Renal pelvis (tissue), 1 donor: ENCODE measurements at regions not wholly inside any gene's neighbourhood (a gene's known extent, or its start where the extent isn't known, plus 50 kb on each side); places are given as distances from the start of the nearest gene placed in this dataset.

ENCODE experiments used
- DNase-seq: peaks from one replicate; pipeline ENCODE4 v3.0.0-alpha.2; 2013

GRCh38 chr4:138085736-138086305 lies 156.3 kb downstream of the SLC7A11 start:
- DNase-seq: no peak

GRCh38 chr4:138078751-138079520 lies 163.2 kb downstream of the SLC7A11 start:
- DNase-seq: no peak

- DNase-seq: no peak
These were observed 163.9 kb downstream of the SLC7A11 start for GRCh38 chr4:138078253-138078652.

GRCh38 chr4:138076561-138076960 lies 165.6 kb downstream of the SLC7A11 start:
- DNase-seq: no peak

GRCh38 chr4:138070816-138071215 lies 171.3 kb downstream of the SLC7A11 start:
- no peak for DNase-seq

- no peak for DNase-seq
These were observed 178.6 kb downstream of the SLC7A11 start for GRCh38 chr4:138063581-138063980.

DNA sequence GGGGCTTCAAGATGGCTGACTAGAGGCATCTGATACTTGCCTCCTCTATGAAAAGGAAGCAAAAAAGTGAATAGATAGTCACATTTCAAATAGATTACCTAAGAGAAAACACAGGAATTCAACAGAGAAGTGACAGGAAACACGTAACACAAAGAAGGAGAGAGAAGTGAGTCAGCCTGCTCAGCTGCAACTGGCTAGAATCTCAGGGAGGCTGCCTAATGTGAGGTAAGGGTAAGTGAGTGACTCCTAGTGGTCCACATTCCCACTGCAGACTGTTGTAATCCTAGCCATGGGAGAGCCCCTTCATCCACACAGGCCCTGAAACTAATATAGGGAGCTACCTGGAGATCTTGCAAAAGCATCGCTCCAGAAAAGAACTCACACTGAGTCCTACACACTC lies 179.2 kb downstream of the SLC7A11 start:
- no peak for DNase-seq

- no peak for DNase-seq
These were observed 185.6 kb downstream of the SLC7A11 start for GRCh38 chr4:138056541-138056940.

DNA sequence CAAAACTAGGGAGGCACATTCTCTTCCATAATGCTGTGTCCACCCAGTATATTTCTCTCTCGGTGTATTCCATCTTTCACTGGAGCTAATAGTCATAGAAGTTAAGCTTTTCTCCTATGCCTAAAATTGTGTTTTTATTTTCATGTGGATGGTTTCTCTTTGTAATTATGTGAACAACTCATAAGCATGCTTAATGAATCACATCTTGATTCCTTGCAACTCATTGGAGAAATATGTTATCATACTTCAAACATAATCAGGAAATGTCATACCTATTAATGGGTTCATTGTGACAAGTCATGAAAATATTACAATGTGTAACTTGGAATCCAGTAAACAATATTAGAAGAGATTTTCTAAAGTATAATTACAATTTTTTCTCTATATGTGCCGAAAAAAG lies 186.3 kb downstream of the SLC7A11 start:
- DNase-seq: no peak

GRCh38 chr4:138053641-138054301 lies 188.4 kb downstream of the SLC7A11 start:
- no peak for DNase-seq

DNA sequence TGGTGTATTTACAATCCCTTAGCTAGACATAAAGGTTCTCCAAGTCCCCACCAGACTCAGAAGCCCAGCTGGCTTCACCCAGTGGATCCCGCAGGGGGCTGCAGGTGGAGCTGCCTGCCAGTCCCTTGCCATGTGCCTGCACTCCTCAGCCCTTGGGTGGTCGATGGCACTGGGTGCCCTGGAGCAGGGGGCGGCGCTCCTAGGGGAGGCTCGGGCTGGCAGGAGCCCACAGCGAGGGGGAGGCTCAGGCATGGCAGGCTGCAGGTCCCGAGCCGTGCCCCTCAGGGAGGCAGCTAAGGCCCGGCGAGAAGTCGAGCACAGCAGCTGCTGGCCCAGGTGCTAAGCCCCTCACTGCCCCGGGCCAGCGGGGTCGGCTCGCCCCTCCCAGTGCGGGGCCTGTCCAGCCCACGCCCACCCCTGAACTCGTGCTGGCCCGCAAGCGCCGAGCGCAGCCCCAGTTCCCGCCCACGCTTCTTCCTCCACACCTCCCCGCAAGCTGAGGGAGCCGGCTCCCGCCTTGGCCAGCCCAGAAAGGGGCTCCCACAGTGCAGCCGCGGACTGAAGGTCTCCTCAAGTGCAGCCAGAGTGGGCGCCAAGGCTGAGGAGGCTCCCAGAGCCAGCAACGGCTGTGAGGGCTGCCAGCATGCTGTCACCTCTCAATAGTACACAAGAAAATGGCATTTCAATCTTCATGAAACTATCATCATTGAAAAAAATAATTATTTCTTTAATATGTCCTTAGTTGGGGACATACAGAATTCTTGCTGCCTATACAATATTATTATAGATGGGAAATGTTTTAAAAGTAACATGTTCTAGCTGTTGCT lies 189.1 kb downstream of the SLC7A11 start:
- DNase-seq: no peak

DNA sequence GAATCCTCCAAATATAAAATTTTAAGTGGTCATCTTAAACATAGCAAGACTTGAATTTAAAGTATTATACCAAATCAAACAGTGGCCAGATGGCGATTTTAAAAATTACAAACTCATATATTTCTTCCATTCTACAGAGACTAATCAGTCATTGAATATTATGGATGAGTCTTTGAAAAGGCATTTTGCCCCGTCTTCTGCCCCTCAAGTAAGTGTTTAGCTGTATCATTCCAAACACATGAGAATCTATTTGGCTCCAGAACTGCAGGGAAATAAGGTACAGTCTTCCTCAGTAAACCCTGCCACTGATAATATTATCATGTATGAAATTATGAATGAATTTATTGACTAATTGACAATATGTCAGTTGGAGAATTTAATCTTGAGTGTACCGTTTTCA lies 191.0 kb downstream of the SLC7A11 start:
- DNase-seq: no peak

DNA sequence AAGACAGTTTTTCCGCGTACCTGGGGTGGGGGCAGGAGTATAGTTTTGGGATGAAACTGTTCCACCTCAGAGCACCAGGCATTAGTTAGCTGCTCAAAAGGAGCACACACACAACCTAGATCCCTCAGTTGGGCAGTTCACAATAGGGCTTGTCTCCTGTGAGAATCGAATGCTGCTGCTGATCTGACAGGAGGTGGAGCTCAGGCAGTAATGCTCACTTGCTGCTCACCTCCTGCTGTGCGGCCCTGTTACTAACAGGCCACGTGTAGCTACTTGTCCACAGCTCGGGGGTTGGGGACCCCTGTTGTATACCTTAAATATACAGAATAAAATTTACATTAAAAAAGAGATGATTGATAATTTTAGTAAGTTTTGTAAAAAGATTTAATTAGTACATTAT lies 191.5 kb downstream of the SLC7A11 start:
- no peak for DNase-seq

- DNase-seq: no peak
These were observed 192.8 kb downstream of the SLC7A11 start for GRCh38 chr4:138049355-138049754.

GRCh38 chr4:138047290-138047689 lies 194.9 kb downstream of the SLC7A11 start:
- no peak for DNase-seq

- DNase-seq: no peak
These were observed 197.1 kb downstream of the SLC7A11 start for GRCh38 chr4:138045036-138045435.

- DNase-seq: no peak
These were observed 203.1 kb downstream of the SLC7A11 start for GRCh38 chr4:138039010-138039409.

DNA sequence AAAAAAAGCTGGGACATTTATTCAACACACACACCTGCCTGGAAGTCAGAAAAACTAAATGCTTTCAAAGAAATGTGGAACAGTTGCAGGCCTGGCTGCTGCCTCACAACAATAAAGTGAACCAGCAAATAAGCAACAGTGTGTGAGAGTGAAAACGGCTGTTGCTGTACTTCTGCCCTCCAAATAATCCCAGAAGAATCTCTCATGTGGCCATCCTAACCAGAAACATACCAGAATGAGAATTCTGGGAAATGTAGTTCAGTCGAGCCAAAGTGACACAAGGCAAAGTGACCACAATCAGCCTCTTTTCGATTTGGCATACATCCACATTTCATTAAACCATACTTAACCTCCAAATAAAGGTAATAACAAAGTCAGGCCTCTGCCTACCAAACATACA lies 204.5 kb downstream of the SLC7A11 start:
- DNase-seq: peak; percentile 66

- peak; percentile 35 for DNase-seq
These were observed 206.3 kb downstream of the SLC7A11 start for GRCh38 chr4:138035781-138036258.

DNA sequence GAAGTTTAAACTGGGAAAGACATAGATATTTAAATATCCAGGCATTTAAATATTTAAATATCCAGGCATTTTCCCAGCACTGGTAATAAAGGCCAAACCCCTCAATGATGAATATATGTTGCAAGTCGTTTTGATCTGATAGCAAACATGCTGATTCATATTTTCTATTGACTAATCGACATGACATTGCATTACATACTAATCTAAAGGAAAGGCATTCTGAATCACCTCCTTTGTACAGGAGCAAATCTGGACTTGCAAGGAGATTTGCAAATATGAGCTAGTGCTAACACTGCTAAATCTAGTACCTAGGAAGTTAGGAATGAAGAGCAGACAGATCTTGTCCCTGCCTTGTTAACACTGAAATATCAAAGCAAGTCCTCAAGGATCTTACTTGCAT lies 207.3 kb downstream of the SLC7A11 start:
- no peak for DNase-seq

DNA sequence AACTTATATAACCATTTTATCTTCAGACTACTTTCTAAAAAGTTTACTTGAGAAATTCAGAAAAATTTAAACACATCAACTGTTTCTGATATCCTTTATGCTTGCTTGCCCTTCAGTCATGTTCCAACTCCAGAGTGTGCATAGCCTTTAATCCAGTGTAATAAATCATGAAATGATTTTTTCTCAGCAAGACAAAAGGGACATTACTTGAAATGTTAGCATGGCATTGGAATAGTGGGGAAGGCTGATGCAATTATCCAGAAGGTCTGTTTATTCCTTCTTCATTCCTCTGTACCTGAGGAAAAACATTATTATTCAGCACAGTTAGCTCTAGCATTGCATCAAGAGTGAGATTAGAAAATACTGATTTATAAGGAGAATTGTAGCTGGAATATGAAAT lies 209.9 kb downstream of the SLC7A11 start:
- no peak for DNase-seq

GRCh38 chr4:138030375-138030774 lies 211.8 kb downstream of the SLC7A11 start:
- DNase-seq: no peak
